ENCODE measurements at regions not wholly inside any gene's neighbourhood (a gene's known extent, or its start where the extent isn't known, plus 50 kb on each side); places are given as distances from the start of the nearest gene placed in this dataset.
"Not testable (repeated sequence)": the region's sequence is repeated elsewhere in the genome, so short reads cannot be mapped to it uniquely, and the experiment has no call there.

DNA sequence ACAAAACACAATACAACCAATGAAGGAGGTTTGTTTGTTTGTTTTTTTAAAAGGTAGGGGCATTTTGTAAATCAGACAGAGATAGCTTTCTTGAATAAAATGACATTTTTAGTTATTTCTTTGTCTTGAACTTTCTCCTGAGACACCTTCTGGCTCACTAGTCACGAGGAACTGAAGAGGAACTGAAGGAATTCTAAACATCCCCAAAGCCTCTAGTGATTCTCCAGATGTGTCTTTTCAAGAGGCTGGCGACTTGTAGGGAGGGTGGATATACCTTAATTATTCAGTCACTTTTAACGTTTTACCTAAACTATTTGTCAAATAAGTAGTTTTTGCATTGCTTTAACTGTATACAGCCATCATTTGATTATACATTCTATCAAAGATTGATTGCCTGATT, 211.2 kb upstream of the LRIG3 start:
- FAIRE-seq = no peak

DNA sequence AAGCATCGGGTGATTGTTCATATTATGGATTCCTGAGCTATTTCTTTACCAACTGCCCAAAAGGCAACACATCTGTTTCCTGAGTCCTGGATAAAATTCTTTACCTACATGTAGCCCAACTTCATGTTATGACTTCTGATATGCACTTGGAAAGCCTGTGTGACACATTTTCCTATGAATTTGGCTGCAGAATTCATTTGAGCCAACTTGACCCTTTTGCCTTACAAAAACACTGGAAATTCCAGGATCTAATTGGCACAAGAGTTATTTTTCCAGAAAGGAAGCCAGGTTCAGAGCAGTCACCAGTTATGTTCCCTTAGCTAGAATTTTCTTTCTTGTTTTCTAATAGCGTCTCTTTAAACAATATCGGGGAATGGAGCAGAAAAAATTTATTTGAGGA, 202.5 kb upstream of the LRIG3 start:
- FAIRE-seq = no peak

DNA sequence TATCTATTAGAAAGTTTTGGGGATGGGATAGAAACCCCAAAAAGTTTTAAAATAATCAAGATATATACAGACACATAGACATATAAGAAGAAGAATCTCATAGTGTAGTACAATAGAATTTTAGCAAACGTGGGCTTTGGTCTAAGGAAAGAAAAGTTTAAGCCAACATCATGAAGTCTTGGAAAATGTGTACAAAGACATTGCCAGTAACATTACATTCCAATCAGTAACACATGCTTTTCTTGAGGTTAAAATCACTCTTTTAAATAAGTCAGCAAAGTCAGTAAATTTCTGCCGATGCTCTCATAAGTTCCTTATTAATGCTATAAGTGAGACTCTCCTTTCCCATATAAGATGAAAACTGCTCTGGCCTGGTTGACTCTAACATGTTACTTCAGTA, 201.1 kb upstream of the LRIG3 start:
- no peak for FAIRE-seq

DNA sequence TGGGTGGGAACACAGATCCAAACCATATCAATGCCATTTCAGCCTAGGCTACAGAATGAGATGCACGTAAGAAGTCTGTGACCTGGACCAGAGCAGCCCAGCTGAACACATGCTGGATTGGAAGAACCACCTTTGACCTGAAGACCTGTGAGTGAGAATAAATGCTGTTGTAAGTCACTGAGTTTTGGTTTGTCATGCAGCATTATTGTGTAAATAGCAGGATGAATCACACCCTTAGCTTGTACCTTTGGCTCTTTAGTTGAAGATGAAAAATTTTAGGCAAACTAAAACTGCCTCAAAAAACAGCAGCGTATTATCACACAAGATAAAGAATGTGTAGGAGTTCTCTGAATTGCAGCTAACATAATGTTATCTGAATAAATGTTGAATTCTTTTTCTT, 199.4 kb upstream of the LRIG3 start:
- no peak for FAIRE-seq

DNA sequence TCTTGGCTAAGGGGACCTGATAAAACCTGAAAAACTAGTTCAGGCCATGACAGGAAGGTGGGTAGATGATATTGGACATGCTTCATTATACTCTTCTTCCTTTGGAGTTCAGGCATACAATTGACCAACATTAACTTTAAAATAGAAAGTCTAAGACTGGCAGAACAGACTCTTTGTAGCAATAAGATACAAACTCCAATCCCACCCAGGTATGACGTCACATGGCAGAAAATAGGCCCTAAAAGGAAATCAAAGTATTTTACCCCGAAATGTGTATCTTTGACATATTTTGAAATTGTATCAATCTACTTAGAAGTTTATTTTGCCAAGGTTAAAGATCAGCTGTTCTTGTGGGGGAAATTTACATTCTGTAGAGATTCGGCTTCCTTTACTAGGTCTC, 198.1 kb upstream of the LRIG3 start:
- no peak for FAIRE-seq

DNA sequence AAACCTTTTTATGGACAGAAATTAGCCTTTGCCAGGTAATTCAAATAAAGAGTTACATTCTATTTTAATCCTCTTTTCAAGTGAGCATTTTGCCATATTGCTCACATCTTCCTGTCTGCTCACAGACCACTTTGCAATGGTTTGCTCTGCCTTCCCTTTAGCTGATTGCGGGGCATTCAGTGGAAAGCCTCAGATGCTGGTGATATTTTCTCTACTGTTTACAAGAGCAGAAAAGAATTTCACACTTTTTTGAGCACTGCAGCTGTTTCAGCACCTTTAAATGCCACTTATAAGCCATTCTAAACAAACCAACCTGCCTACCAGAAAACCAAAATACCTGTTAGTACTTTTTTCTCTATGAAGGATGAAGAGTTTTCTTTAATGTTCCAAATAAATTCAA, 195.7 kb upstream of the LRIG3 start:
- no peak for FAIRE-seq

DNA sequence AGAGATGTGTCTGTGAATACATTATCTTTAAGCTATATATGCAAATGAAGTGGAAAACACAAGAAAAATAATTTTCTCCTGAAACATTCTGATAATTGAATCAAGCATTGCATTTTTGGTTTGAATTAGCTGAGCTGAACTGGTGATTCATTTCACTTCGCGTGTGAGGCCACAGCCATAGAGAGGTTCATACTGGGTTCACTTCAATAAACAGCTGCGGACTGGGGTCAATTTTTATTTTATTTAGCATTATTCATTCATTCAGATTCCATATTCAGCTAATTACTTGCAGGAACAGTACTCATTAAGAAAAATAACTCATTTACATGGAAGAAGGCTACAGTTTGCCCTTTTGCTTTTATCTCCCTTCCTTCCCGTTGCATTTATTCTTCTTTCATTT, 195.2 kb upstream of the LRIG3 start:
- no peak for FAIRE-seq

DNA sequence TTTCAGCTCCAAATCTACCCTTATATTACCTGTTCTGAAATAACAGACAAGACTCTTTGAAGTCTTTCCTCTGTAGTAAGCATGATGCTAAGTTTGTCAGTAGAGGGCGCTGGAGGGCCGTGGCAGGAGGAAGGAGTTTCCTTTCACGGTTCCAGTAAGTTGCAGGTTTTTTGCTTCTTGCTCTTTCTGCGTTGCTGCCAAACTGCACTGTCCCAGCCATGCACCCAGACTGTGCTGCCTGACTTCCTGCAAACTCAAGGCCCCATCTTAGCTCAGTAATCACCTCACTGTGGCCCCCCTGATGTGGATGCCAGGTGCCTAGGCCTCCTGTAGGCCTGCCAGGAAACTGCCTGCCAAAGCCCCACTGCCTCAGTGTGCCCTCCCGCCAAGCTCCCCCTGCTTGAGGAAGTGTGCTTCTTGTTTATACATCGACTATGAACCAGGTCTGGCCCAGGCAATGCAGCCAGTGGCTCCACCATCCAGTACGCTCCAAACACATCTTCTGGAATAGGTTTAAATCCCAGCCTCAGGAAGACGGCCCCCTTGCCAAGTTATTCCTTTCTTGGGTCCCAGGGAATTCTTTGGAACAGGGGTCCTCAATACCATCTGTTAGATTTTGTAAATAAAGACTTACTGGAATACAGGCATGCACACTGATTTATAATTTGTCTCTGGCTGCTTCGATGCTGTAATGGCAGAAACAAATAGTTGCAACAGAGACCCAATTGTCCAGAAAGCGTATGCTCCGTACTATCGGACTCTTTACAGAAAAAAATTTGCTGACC, 193.7 kb upstream of the LRIG3 start:
- no peak for FAIRE-seq

DNA sequence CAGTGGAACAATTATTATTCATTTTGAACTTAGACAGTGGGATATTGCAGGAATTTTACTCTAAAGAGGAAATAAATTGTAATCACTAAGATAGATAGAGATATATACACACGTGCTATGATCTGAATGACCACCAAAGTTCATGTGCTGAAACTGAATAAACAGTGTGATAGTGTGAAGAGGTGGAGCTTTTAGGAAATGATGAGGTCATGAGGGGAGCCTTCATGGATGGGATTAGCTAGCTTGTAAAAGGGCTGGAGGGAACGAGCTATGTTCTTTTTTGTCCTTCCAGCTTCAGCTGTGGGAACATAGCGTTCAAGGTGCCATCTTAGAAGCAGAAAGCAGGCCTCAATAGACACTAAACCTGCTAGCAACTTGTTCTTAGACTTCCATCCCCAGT, 191.5 kb upstream of the LRIG3 start:
- no peak for FAIRE-seq

DNA sequence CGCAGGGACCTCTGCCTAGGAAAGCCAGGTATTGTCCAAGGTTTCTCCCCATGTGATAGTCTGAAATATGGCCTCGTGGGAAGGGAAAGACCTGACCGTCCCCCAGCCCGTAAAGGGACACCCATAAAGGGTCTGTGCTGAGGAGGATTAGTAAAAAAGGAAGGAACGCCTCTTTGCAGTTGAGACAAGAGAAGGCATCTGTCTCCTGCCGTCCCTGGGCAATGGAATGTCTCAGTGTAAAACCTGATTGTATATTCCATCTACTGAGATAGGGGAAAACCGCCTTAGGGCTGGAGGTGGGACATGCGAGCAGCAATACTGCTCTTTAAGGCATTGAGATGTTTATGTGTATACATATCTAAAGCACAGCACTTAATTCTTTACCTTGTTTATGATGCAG, 188.2 kb upstream of the LRIG3 start:
- not testable (repeated sequence) for FAIRE-seq

DNA sequence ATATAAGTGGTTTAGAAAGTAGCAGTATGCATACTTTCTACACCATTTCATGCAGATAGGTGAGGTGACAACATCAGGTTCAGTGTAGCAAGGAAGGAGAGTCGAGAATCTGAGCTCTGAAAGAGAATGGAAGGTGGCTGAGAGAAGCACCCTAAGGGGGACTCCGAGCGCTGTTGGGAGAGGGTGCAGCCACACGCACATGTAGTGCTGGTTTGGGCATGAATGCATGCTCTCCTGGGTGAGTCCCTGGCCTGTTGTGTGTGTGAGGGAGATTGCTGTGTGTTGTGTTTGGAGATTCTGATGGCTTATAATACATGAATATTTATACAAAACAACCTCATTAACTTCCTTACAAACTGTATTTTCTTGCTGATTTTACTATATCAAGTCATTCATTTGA, 180.3 kb upstream of the LRIG3 start:
- FAIRE-seq = no peak

DNA sequence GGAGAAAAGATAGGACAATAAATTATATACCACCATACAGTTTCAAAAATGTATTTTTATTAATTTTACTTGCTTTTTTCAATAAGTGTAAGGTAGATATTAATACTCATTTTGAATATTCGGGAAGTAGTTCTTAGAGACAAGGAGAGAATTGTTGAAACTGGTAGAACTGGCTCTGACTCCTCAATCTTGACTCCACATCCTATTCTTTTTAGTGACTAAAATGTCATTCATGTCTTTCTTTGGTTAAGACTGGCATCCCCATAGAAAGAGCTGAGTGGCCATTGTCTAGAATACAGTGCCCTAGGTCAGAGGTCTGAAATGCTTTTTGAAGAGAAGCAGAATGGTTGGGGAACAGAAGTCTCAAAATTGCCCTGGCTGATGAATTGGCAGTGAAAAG, 177.6 kb upstream of the LRIG3 start:
- no peak for FAIRE-seq

DNA sequence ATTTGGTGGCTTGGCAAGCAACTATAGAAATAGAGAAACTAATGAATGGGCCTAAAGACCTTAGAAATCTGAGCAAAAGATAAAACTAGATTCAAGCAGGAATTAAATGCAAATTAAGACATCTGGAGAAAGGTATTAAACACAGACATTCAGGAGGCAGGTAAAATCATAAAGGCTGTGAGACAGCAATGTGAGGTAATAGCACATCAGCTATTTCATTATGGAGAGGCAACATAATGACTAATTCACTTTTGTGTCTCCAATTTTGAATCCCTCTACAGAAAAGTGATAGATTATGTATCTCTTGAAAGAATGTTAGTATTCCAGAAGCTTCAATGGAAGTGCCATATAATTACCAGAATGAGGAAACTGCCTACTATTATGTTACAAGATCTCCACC, 175.9 kb upstream of the LRIG3 start:
- FAIRE-seq = no peak

DNA sequence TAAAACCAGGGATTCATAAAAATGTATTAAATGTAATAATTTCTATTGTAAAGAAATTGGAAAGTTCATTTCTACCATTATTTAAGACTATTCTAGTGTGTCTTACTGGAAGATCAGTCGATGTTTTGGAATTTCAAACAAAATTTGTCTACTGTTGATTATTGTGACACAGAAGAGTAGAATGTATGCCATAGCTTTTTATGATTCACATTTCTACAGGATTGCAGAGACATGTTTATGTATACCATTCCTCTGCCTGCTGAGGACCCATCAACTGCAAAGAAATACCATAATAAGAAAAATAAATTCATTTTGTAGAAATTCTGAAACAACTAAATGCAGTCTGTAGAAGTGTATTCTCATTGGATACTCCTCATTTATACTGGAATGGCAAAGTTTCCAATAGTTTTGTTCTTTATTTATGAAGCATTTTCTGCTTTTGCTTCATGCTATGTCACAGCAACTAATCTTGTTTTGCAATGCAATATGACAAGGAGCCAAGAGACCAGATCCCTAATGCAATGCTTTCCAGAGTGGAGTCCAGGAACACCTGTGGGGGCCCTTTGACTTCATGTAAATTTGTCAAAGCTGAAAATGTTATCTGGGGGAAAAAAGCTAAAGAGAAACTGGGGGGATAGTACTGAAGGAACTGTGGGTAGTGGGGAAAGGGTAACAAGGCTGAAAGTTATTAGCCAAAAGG, 172.9 kb upstream of the LRIG3 start:
- no peak for FAIRE-seq

DNA sequence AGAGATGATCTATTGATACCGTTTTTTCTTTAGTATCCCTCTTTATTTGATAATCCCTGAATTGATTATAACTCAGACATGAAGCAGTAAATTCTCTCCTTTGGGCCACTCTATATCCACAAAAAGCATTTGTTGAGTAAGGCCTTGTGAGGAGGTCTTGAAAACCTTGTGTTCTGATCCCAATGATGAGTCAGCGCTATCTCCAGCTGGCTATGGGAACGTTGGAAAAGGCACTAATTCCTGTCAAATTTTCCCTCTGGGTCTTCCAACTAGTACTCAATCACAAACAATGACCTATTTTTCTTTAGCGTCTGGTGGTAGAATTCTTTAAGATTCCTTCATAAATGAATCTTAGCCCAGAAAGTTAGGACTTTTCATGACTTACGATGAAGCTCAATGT, 168.4 kb upstream of the LRIG3 start:
- no peak for FAIRE-seq

DNA sequence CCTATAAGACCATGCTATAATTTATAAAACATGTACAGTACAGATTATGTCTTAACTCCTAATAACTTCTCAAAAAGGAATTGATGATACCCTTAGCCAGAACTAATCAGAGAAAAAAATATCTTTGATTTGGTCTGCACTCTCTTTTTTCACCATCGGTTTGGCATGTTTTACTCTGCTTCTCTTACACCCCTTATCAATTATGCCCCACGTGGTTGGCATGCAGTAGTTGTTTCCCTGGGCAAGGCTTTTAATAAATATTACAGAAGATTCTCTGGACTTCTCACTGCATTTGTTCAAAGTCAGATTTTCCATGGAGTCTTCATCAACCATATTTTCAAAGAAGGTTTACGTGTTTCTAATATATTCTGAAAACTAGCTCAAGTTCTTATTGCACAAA, 167.4 kb upstream of the LRIG3 start:
- no peak for FAIRE-seq

DNA sequence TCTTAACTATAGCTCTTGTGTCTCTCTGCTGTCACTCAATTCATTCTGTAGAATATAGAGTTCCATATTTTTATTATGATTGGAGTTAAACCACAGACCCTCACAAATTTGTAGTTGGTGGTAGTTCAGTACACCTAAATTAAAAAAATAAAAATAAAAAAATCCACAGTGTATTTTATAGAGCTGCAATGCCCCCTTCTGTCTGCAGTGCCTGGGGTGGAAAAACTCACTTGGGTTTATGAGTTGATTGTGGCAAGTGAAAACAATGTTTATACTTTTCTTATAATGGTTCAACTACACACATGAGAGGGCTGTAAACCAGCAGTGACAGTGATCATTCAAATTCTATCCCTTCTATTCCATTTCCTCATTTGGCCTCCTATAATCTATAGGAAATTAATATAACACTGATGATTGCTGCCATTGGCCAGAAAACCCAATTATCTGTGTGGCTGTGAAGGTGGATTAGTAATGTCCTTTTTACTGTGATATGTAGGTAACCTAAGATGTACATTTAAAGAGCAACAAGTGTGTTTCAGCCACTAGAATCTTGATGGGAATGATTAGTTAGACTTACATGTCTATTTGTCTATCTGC, 166.9 kb upstream of the LRIG3 start:
- FAIRE-seq = no peak

DNA sequence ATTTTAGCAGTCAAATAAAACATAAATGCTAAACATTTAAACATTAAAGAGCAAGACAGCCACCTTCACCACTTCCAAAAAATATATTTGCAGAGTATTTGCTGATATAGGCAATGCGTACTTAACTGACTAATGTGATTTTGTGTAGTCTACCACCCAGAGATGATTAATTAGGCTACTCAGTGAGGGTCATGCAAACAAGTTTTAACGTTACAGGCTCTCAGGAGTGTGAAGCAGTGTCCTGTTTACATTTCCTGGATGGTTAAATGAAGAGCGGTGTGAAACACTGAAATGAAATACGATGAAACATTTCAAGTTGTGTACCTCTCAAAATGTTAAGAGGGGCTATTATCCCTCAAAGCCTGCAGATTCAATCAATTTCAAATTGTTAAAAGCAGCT, 165.8 kb upstream of the LRIG3 start:
- FAIRE-seq = no peak

DNA sequence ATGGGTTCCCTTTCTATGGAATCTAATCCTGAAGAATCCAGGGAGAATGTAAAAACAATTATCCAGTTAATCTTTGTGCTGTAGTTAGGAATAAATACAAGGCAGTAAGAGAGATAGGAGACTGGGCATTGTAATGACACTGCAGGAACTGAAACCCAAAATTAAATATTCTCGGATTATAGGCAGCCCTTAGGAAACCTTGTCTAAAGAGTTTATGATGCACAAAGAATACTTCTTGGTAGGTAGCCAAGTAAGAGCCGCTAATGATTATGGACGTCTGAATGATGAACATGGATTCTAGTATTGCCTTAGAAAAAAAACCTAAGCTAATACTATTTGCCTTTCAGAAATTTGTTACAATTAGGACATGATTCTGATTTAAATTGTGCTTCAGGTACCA, 165.4 kb upstream of the LRIG3 start:
- FAIRE-seq = no peak

DNA sequence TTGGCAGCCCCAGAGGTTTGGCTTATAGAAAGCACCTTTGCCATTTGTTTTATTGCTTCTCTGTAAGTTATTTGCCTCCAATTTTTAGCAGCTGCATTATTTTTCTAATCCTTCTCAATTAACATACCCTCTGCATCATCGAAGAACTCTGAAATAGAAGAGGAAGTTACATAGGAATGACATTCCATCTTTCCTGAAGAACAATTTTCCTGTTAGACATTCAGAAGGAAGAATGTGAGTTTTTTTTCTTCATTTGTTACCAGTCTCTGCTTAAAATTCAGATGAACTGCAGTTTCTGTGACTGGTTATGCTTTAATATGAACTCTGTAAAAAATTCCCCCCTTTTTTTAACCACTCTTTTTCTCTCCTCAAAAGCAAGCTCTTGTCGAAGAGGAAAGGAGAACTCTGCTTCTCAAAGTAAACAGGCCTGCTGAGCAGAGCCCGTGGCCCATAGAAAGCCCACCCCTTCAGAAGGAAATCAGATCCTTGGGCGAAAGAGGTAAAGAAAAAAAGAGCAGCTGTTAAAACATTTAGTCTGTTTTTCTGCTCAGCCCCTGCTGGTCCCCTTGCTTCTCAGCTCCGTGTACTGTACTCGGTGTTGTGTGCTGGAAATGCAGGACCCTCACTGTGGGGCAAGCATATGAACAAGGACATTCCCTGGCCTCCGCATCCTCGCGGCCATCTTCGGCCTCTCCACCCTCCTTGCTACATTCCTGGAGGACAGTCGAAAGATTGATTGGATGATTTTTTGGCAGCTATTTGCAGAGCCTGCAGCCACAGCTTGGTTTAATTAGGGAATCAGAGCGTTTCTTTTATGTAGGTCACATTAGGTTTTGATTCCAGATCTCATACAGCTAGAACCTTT, 164.4 kb upstream of the LRIG3 start:
- no peak for FAIRE-seq

DNA sequence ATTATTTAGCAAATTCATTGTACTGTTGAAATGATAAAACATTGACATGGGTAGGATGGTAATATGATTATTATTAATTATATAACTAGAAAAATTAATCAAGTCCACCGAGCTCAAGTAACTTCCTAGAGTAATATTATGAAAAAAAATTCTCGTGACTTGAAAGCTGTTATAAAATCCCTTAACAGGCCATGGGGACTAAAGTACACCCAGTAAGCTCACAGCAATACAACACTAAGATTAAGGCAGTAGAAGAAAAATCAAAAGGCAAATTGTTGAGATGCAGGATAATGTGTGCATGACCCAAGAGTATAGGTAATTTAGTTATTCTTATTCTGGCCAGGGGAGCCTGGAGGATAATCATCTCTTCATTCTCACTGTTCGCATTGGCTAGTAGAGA, 162.6 kb upstream of the LRIG3 start:
- no peak for FAIRE-seq

DNA sequence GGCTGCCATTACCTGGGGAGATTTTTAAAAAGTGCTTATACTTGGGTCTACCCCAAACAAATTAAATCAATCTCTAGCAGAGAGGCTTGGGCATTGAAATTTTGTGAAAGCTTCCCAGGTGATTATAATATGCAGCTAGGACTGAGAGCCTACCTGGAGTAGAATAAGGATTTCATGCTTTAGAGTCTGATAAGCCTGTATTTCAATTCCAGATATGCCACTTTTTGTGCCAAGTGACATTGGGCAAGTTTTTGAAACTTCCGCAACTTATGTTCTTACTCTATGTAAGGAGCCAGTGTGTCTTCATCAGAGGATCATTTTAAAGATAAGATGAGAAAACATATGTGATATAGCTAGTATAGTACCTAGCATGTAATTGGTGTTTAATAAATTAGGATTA, 159.8 kb upstream of the LRIG3 start:
- no peak for FAIRE-seq

DNA sequence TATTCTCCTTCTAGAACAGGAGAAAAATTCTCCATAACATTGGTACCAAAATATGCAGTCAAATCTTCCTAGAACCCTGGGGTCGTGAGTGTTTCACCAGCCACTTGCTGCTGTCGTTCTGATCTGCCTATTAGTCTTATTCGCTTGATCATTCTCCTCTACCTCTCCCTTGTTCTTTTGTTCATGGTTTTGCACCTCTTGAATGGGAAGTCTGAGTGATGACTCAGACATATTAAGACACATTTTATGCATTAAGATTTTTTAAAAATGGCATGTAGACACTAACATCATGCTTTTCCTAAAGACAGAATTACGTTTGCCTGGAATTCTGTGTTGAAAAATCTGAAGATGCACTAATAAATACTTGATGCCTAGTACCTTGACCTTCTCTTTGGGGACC, 159.2 kb upstream of the LRIG3 start:
- no peak for FAIRE-seq
